ENCODE measurements at regions not wholly inside any gene's neighbourhood (a gene's known extent, or its start where the extent isn't known, plus 50 kb on each side); places are given as distances from the start of the nearest gene placed in this dataset.

- 31% methylated on average over 2 of the region's 2 CpGs for WGBS
- no peak for DNase-seq (ENCODE audit: extremely low spot score)
- Histone ChIP-seq H3K9me3 (no peaks in the 10 kb centered on the region), H3K4me3 (no peak overlapping the region), H3K4me1 (no peaks in the 10 kb centered on the region), H3K36me3 (no peaks in the 10 kb centered on the region), H3K27me3 (peaks cover 0 to 50% (median 0%) of the 10 kb centered on the region in 4 donors), H3K27ac (replicated peaks in 1 of 4) (no peak overlapping the region)
- intact Hi-C loops (cut with DNase I), result no loop called here
- TF ChIP-seq POLR2AphosphoS5 (IDR thresholded peaks at IDR 0.05) (no peak), EP300 (IDR thresholded peaks at IDR 0.05) (no peak), POLR2A (IDR thresholded peaks at IDR 0.05; ENCODE audit: low read depth) (no peak), CTCF (IDR thresholded peaks at IDR 0.05) (no peak)
These were observed 151.3 kb upstream of the GJB5 start for GRCh38 chr1:34603594-34603993.

- WGBS, result 89% methylated on average over 5 of the region's 5 CpGs
- H3K36me3 ChIP-seq, result no peaks in the 10 kb centered on the region
- no peaks in the 10 kb centered on the region for H3K4me1 ChIP-seq
- no peaks in the 10 kb centered on the region for H3K9me3 ChIP-seq
- intact Hi-C loops (cut with DNase I), result no loop called here
- H3K27ac ChIP-seq (replicated peaks in 1 of 4), result no peak overlapping the region
- H3K27me3 ChIP-seq, result peaks cover 0 to 30% (median 0%) of the 10 kb centered on the region in 4 donors
- TF ChIP-seq POLR2A (IDR thresholded peaks at IDR 0.05; ENCODE audit: low read depth), result no peak
- TF ChIP-seq CTCF (IDR thresholded peaks at IDR 0.05), result no peak
- no peak for TF ChIP-seq POLR2AphosphoS5 (IDR thresholded peaks at IDR 0.05)
- no peak for TF ChIP-seq EP300 (IDR thresholded peaks at IDR 0.05)
- no peak for DNase-seq (ENCODE audit: extremely low spot score)
- no peak overlapping the region for H3K4me3 ChIP-seq
These were observed 148.3 kb upstream of the GJB5 start for GRCh38 chr1:34606504-34606903.

- no peaks in the 10 kb centered on the region for H3K4me1 ChIP-seq
- no peak overlapping the region for H3K27ac ChIP-seq (replicated peaks in 1 of 4)
- peaks cover 0 to 25% (median 0%) of the 10 kb centered on the region in 4 donors for H3K27me3 ChIP-seq
- no peak for DNase-seq (ENCODE audit: extremely low spot score)
- no peaks in the 10 kb centered on the region for H3K9me3 ChIP-seq
- TF ChIP-seq POLR2AphosphoS5 (IDR thresholded peaks at IDR 0.05), result no peak
- no peak for TF ChIP-seq EP300 (IDR thresholded peaks at IDR 0.05)
- no peak for TF ChIP-seq CTCF (IDR thresholded peaks at IDR 0.05)
- TF ChIP-seq POLR2A (IDR thresholded peaks at IDR 0.05; ENCODE audit: low read depth), result no peak
- 63% methylated on average over 2 of the region's 2 CpGs for WGBS
- intact Hi-C loops (cut with DNase I), result no loop called here
- no peaks in the 10 kb centered on the region for H3K36me3 ChIP-seq
- H3K4me3 ChIP-seq, result no peak overlapping the region
These were observed 144.8 kb upstream of the GJB5 start for GRCh38 chr1:34610063-34610462.

GRCh38 chr1:34611571-34611970 lies 143.3 kb upstream of the GJB5 start:
- H3K27ac ChIP-seq (replicated peaks in 1 of 4), result no peak overlapping the region
- intact Hi-C loops (cut with DNase I), result no loop called here
- no peak for DNase-seq (ENCODE audit: extremely low spot score)
- peaks cover 0 to 35% (median 0%) of the 10 kb centered on the region in 4 donors for H3K27me3 ChIP-seq
- H3K9me3 ChIP-seq, result no peaks in the 10 kb centered on the region
- no peaks in the 10 kb centered on the region for H3K4me1 ChIP-seq
- no peak for TF ChIP-seq EP300 (IDR thresholded peaks at IDR 0.05)
- no peak for TF ChIP-seq POLR2AphosphoS5 (IDR thresholded peaks at IDR 0.05)
- TF ChIP-seq CTCF (IDR thresholded peaks at IDR 0.05), result no peak
- TF ChIP-seq POLR2A (IDR thresholded peaks at IDR 0.05; ENCODE audit: low read depth), result no peak
- 73% methylated on average over 5 of the region's 5 CpGs for WGBS
- no peaks in the 10 kb centered on the region for H3K36me3 ChIP-seq
- H3K4me3 ChIP-seq, result no peak overlapping the region

- intact Hi-C loops (cut with DNase I), result no loop called here
- Histone ChIP-seq H3K27ac (replicated peaks in 1 of 4) (no peak overlapping the region), H3K36me3 (no peaks in the 10 kb centered on the region), H3K4me3 (no peak overlapping the region), H3K9me3 (no peaks in the 10 kb centered on the region), H3K27me3 (peaks cover 0 to 40% (median 0%) of the 10 kb centered on the region in 4 donors), H3K4me1 (no peaks in the 10 kb centered on the region)
- DNase-seq (ENCODE audit: extremely low spot score), result no peak
- no peak for TF ChIP-seq POLR2AphosphoS5 (IDR thresholded peaks at IDR 0.05)
- TF ChIP-seq POLR2A (IDR thresholded peaks at IDR 0.05; ENCODE audit: low read depth), result no peak
- 62% methylated on average over 9 of the region's 9 CpGs for WGBS
These were observed 142.6 kb upstream of the GJB5 start for GRCh38 chr1:34612091-34612827.

Data from esophagus muscularis mucosa (tissue), 4 donors.